ENCODE measurements at regions not wholly inside any gene's neighbourhood (a gene's known extent, or its start where the extent isn't known, plus 50 kb on each side); places are given as distances from the start of the nearest gene placed in this dataset.

GRCh38 chr2:153197402-153198386, 280.9 kb downstream of the RPRM start:
- no peak for TF ChIP-seq CTCF (IDR thresholded peaks at IDR 0.05; ENCODE audit: insufficient read depth, missing control alignments)
- FAIRE-seq = no peak
- no peak for DNase-seq (ENCODE audit: insufficient read length, low spot score)

DNA sequence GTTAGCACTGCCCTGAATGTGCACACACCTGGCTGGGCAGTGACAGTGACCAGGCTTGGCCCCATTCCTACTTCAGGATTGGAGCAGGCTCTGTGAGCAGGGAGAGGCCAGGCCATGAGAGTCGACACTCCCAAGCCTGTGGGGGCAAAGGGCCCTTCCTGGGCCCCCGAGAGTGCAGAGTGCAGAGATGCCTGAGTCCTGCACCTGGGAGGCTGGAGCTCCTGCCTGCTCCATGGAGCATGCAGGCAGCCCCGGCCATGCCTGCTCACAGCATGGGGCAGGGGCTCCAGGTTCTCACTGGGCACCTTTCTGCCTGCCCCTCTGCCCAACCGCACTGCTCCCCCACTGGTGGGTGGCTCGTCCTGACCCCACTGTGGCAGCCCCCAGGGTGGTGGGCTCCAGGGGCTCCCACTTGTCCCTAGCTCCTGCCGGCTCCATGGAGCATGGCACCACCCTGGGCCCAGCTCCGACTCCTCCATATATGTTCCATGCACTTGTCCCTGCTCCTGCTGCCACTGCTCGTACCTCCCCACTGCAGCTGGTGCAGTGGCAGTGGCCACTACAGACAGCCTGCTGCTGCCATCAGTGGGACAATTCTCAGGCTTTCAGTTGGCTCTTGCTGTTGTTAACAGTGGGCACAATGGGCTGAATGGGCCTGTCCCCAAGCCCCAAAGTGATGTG, 282.0 kb downstream of the RPRM start:
- FAIRE-seq = no peak
- TF ChIP-seq CTCF (IDR thresholded peaks at IDR 0.05; ENCODE audit: insufficient read depth, missing control alignments) = no peak
- DNase-seq (ENCODE audit: insufficient read length, low spot score) = no peak

DNA sequence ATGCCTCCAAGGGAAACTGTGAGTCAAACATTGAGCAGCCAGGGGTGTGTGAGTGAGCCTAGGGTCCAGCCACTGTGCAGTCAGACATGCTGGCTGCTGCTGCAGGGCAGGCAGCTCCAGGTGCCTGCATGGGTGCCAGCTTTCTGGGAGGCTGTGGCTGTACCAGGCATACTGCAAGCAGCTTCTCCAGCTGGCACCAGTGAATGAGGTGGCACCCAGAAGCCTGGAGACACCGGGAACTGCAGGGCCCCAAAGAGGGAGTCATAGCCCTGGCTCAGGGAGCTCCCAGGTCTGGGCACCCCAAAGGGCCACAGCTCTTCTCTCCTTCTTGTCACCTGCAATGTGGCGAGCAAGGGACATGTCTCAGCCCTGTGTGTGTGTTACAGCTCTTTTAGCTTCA, 283.2 kb downstream of the RPRM start:
- FAIRE-seq (no peak), DNase-seq (ENCODE audit: insufficient read length, low spot score) (no peak)

GRCh38 chr2:153189091-153189888, 289.3 kb downstream of the RPRM start:
- FAIRE-seq = no peak
- no peak for DNase-seq (ENCODE audit: insufficient read length, low spot score)
- TF ChIP-seq CTCF (IDR thresholded peaks at IDR 0.05; ENCODE audit: insufficient read depth, missing control alignments) = no peak

More for the DNA sequence above, 283.2 kb downstream of the RPRM start:
- no peak for TF ChIP-seq CTCF (IDR thresholded peaks at IDR 0.05; ENCODE audit: insufficient read depth, missing control alignments)

GRCh38 chr2:153179808-153180207, 298.8 kb downstream of the RPRM start:
- TF ChIP-seq CTCF (IDR thresholded peaks at IDR 0.05; ENCODE audit: insufficient read depth, missing control alignments) = no peak
- DNase-seq (ENCODE audit: insufficient read length, low spot score) = no peak
- FAIRE-seq = no peak

DNA sequence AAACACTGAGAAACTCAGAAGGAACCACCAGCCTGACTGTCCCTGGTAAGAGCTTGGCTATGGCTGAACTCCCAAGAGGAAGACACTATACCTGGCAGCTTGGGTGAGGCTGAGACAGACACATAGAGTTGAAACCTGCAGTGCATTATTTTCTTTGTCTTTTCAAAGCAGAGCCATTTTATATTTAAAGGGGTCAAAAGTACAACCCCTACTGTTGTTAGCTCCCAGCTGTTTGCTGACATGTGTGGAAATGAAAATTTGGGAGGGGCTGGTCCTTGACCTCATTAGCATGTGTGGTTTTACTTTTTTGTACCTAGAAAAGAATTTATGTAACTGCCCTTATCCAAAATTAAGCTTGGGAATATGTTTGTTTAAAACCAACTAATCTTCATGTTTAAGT, 309.0 kb downstream of the RPRM start:
- FAIRE-seq (no peak), DNase-seq (ENCODE audit: insufficient read length, low spot score) (no peak)
- no peak for TF ChIP-seq CTCF (IDR thresholded peaks at IDR 0.05; ENCODE audit: insufficient read depth, missing control alignments)
